ENCODE measurements at regions not wholly inside any gene's neighbourhood (a gene's known extent, or its start where the extent isn't known, plus 50 kb on each side); places are given as distances from the start of the nearest gene placed in this dataset.
A peak's percentile ranks its signal among the peaks of the same experiment; 100 is the strongest.

DNA sequence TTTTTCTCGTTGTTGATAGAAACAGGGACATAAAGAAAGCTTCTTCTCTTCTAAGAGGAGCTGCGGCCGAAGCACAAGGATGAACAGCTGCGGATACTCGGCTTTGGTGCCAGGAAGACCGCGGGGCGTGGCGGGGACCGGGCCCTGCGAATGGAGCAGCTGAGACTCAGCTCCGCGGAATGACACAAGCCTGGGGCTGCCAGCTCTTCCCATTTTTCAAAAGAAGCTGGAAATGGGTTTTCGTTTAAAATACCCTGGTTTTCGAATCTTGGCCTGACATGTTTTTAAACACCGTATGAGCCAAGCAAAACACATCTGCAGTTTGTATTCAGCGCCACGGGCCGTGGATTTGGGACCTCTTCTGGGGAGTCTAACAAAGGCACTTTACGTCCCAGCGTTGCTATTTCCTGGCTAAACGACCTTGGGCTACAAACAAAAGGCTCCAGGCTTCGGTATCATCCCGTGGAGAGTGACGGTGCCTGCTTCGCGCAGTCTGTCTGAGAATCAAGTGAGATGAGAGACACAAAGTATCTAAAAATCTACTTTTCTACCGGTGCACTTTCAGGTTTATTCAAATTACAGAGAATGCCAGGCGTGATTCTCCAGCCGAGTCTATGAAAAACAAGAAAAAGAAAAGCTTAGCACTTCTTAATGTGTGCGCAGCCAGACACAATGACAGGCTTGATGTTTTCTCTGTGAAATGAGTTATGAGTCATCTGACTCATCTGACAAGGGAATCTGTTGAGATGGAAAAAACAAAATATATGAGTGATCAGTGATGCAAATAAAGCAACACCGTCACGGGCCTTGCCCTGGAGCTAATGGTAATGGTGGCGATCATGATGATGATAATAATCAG lies 114.0 kb upstream of the TMEM132D start:
- no peak for DNase-seq (ENCODE audit: low read depth in 3 of 3)

DNA sequence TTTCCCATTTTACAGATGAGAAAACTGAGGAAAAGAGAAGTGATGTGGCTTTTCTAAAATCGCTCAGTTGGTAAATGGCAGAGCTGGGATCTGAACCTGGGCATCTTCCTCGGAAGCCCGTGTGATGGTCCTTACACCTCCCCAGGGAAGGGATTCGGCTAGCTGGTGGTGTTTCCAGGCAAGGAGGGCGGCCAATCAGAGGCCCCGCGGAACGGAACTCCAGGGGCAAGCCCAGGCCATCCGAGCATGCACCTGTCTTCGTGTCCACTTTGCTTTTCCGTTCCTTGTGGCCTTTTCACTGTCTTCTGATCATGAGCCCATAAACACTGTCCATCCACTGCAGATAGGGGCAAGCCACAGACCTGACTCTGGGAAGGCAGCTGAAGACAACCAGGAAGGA lies 114.8 kb upstream of the TMEM132D start:
- DNase-seq (ENCODE audit: low read depth in 3 of 3) = no peak

DNA sequence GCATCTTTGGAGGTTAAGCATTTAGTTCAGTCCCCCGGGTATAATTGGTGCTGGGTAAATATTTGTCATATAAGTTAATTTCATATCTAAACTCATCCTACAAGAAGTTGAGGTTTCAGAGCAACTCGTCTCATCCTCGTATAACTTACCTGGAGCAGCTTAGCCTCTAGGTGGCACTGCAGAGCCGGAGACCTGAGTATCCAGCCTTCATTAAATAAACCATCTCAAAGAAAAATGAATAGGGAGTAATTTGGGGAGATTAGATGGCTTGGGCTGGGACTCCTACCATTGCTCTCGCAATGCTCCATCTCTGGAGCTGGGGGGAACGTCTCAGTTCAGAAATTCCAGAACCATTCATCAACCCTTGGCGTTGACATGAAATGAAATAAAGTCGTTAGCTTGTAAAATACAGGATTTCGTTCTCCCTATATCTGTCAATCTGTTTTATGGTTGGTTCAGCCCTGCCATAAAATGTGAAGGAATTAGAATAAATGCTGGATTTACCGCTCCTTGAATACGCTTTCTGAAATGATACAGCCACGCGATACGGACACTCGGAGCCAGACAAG lies 122.9 kb upstream of the TMEM132D start:
- peak in 1 of 3 experiments; percentile 18 for DNase-seq (ENCODE audit: low read depth in 3 of 3)

DNA sequence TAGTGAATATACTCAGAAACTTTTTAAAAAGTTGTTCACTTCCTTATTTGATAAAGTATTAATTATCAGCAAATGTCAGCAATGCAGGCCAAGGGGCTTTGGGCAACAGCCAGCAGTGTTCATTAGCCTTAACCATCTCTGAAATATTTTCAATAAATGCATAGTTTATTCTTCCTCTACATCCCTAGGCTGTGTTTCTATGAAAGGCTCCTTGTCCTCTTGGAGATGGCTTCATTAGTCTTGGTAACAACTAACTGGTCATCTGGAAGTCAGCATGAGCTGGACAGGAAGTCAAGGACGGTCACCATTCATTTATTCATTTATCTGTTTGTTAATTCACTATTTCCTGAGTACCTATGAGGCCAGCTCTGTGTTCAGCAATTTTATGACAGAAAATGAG lies 124.0 kb upstream of the TMEM132D start:
- DNase-seq (ENCODE audit: low read depth in 3 of 3) = no peak

DNA sequence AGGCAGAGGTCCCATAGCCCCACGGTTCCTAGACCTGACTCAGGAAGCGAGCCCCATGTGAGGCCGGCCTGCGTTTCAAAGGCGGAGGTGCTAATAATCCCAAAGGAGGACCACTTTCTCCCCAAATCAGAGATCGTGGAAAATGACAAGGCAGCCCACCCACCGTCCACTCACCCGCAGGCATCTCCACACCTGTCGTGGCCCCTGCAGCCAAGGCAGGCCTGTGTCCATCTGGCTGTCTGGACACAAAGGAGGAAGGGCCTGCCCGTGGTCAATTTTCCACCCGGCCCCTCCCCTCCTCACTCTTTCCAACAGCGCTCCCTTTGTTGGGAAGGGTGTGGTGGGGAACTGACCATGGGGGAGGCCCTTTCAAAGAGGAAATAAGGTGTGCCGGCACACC lies 125.3 kb upstream of the TMEM132D start:
- no peak for DNase-seq (ENCODE audit: low read depth in 3 of 3)

DNA sequence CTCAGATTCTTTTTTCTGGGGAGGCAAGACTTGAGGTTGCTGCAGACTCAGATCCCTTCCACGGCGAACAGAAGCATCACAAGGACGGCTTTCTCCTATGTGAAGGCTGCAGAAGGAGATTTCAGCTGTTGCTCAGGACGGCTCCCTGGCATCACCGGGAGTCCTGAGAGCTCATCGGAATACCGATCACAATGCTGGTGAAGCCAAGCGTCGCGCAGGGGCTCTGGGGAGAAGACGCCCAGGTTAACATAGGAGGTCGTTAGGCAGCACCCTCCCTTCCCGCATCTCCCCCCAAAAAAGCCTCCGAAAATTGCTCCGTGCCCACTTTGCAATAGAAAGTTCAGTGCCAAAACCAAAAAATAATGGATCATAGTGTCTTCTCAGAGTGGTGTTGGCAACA lies 127.2 kb upstream of the TMEM132D start:
- no peak for DNase-seq (ENCODE audit: low read depth in 3 of 3)

DNA sequence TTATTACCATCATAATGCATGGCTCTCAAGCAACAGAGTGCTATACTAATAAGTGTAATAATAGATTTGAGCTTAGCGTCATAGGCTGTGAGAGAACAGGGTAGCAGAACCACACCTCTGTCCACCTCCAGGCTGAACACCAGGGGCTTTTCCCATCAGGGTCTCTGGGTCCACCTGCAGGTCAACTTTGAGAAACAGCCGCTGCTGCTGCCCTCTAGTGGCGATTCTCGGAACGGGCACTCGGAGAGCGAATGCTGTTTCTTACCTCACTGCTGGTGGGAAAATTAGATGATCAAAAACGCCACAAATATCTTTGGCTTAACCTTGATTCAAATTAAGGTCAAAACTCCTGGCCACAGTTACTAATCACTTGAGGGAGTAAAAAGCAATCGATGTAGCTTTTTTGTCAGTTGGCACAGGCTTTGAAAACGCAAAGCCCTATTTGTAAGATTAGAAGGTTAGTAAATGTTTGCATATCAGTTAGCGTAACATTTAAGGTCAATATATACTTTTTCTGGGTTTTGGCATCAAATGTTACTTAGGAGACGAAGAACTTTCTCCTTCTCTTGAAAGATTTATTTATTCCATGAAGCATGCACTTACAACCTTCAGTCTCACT lies 127.9 kb upstream of the TMEM132D start:
- DNase-seq (ENCODE audit: low read depth in 3 of 3) = peak; percentile 31 to 62 (median 31)

DNA sequence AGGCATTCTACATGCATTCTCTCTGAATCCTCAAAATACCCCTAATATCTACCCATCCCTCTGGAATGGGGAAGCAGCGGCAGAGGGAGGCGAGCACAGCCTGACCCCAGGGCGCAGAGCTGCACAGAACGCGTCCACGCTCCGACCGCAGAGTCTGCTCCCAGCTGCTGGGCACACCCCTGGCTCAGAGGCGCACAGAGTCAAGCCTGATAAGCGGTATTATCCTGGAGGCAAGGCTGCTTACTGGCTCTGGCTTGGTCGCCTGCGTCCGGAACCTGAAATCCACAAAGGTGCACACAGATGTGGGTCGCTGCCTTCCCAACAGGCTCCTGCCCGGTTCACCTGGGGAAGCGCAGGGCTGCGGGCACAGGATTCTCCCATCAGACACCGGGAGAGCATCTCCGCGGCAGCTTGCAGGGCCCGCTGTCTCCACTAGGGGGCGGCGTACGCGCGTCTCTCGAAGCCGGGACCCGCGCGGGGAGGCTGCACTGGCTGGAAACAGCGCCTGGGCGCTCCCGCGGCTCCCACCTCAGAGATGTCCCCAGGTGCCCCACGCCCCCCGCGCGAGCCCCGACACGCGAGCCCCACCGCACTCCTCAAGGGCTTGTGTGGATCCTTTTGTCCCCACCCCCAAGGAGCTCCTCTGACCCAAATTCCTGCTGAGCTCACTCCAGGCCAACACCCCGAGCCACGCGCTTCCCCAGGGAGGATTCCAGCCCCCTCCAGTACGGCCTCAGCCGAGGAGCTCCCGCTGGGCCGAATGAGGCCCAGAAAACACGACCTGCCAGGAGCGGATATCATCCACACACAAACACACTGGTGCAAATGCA lies 120.1 kb upstream of the FZD10 start:
- peak in 2 of 3 experiments; percentile 33 to 63 for DNase-seq (ENCODE audit: low read depth in 3 of 3)

DNA sequence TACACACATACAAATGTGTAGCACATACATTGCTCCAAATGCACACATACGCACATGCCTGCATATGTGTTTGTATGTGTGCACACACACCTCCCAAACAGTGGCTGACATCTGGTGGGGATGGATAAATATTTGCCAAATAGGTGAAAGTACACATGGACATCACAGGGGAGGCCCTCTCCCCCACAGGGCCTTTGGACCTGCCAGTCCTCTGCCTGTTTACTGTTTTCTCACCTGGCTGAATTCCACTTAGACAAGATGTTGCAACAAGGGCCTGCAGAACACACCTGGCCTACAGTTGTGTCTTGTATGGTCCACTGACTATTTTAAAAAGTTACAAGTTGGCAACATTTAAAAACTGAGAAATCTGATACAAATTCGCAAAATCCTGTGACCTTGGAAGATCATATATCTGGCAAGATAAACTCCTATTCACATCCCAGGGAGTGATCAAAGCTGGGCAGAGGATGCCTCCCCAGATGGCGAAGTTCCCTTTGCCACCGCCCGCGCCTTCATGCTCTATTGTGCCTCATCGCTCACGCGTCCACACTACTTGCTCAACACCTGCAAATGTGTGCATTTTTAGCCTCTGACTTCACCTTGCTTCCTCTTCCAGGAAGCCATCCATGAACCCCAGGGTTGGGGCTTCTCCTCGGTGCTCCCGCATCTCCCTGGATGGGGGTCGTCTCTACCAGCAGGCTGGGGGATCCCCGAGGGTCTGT lies 118.4 kb upstream of the FZD10 start:
- DNase-seq (ENCODE audit: low read depth in 3 of 3) = no peak

DNA sequence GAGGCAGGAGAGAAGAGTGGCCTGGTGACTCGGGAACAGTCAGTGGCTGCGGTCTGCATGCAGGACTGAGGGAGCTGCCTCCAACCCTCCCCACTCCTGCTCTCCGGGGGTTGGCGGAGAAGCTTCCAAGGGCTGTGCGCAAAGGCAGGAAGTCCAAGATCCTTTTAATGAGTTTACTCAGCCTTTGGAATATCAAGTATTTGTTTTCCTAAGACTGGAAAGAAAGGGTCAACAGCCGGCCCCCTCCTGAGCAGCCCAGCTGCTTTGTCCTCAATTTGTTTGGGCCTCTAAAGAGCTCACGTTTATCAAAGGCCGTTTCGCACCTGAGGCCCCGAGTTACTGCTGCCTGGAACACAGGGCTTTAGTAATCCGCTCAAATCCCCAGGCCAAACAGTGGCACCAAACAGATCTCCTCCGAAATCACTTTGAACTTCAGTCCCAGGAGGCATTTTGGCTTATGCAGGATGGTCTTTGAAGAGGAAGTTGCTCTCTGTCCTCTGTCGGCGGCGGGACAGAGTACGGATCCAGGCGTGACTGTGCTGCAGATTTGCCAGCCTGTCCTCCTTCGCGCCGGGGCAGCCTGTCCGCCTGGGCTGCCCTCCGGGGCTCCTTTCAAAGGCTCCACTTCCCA lies 117.2 kb upstream of the FZD10 start:
- no peak for DNase-seq (ENCODE audit: low read depth in 3 of 3)

DNA sequence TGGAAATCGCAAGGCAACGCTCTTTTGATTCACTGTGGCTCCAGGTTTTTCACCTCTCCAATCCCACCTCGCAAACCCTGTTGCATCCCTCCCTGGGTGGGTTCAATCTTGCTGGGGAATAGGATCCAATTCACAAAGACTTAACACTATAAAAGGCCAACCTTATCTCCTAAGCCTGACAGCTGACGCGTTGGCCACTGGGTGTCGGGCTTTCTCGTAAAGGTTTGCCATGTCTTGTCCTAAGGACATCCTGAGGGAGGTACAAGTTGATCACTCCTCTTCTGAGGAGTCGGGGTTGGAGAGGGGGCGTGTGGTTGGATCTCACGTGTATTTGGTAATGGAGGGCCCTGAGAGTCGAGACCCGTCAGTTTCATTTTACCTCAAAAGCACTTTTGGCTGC lies 112.6 kb upstream of the FZD10 start:
- no peak for DNase-seq (ENCODE audit: low read depth in 3 of 3)

DNA sequence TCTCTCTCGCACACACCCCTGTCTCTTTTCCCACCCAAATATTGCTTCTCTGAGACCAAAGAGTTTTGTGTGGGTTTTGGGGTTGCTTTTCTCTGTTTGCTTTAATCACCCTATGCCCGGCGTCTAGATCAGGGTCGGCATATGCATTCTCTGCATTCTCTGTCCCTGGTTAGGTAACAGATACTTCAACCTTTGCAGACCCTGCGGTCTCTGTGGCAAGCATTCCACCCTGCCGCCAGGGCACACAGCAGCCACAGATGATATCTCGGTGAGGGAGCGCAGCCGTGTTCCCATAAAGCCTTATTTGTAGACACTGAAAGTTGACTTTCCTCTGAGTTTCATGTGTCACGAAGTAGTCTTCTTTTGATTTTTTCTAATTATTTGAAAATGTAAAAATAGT lies 110.4 kb upstream of the FZD10 start:
- DNase-seq (ENCODE audit: low read depth in 3 of 3) = no peak

DNA sequence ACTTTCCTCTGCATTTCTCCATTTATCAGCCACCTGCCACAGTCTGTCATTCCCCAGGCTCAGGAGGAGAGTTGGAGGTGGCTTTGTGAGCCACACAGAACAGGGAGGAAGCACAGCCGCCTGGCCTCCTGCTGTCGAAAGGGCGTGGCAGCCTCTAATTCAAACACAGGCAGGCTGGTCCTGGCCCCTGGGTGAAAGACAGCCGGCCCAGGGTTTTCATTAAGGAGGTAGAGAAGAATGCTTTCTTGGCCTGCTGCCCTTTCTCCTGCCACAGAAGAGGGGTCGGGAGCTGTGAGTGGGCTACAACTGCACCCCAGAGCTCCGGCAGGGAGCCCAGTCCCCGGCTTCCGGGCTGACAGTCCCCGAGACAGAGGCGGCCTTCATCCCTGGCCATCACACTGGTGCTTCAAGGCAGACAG lies 108.6 kb upstream of the FZD10 start:
- DNase-seq (ENCODE audit: low read depth in 3 of 3) = no peak

DNA sequence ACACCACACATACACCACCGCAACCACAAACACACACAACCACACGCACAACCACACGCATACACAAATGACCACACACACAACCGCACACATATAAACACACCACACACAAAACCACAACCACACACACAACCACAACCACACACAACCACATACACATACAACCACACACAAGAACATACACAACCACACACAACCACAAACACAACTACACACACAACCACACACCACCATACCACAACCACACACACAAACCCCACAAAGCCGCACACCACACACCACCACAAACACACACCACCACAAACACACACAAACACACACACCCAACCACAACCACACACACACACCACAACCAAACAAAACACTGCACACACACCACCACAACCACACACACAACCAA lies 107.5 kb upstream of the FZD10 start:
- no peak for DNase-seq (ENCODE audit: low read depth in 3 of 3)

DNA sequence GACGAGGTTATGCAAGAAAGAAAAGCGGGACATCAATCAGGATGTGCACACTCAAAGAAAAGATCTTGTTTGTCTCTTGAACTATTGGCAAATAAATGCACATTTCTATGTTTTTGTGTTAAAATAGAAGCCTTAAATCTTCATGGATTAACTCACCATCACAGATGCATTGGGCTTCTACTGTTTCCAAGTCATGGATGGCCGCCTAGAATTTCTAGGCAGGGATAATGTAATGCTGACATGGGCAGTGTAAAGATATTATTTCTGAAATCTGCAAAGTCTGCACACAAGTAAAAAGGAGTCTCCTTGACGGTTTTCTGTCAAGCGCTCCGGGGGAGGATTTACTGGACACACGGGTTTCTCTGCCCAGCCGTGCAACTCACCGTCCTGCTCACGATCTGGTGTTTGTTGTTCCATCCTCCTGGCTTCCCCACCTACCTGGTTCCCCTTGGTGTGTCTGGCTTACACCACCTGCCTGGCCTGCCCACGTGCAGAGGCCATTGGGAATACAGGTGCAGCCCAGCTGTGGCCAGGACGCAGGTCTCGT lies 103.3 kb upstream of the FZD10 start:
- no peak for DNase-seq (ENCODE audit: low read depth in 3 of 3)

DNA sequence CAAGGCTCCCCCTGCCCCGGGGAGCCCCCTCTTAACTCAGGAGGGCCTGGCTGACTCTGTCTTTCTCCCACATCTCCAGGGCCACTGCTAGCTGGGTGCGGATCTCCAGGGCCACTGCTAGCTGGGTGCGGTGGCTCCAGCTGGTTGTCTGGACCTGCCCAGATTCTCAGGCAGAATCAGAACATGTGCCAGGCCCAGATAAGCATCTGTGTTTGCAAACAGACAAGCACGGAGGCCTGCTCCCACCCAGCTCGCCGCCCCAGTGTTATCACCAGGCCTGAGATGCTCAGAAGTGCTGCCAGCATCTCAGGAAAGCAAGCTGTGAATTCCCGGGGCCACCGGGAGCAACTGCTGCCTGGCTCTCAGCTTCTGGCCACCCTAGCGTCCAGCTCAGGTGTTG lies 98.4 kb upstream of the FZD10 start:
- DNase-seq (ENCODE audit: low read depth in 3 of 3) = no peak

DNA sequence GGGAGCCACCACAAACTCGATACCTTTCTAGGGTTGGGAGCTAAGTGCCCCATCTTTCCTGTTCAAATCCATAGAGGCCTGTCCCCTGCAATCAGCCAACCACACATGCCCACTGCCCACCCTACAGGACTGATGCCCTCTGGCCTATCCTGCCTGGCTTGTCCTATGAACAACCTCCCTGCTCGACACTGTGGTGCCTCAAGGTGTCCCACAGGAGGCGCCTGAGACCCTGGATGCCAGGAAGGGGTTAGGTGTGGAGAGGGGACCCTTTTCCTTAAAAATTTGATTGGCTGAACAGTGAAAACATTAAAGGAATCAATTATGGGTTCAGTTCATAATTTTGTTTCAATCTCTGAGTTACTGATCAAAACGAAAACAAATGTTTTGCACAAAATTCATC lies 97.3 kb upstream of the FZD10 start:
- DNase-seq (ENCODE audit: low read depth in 3 of 3) = no peak

DNA sequence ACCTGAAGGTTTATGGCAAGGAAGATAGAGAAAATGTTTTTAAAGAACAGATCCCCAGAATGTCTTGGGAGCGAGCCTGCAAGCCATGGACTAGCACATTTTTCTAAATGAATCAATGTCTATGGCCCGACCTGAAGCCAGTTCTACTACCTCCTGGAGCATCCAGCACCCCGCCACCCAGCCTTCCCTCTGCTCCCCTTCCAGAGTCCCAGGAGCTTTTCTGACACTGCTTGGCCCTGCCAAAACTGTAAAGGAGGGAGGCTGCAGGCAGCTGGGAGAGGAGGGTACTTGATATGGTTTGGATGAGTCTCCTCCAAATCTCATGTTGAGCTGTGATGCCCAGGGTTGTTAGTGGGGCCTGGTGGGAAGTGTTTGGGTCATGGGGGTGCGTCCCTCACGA lies 95.5 kb upstream of the FZD10 start:
- no peak for DNase-seq (ENCODE audit: low read depth in 3 of 3)

DNA sequence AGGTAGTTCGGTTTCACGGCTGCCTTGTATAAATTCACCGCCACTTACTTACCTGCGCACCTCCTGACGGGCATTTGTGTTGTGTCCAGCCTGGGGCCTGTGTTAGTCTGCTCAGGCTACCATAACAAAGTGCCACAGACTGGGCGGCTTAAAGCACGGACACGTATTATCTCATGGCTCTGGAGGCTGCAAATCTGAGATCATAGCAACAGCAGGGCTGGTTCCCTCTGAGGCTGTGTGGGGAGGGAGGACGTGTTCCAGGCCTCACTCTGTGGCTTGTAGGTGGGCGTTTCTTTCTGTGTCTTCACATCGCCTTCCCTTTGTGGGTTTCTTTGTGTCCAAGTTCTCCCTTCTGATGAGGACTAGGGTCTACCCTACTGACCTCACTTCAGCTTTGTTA lies 93.5 kb upstream of the FZD10 start:
- no peak for DNase-seq (ENCODE audit: low read depth in 3 of 3)

DNA sequence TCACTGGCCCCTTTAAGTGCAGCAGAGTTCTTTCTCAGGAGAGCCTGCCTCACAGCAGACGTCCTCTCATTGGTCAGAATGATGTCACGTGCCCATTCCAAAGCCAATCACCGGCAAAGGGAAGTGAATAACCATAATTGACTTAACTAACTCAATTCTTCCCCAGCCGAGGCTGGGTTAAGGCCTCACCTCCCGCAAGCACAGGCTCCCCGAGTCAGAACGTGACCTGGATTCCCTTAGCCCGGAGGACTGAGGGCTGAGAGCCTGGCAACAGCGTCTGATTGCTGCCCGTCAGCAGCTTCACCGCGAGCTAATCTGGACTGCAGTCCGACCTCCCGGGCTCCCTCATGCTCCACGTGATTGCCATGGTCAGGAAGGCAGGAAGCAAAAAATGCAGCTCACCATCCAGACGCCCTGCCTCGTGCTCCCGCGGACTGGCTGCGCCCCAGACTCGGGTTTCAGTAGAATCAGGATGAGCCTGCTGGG lies 92.1 kb upstream of the FZD10 start:
- DNase-seq (ENCODE audit: low read depth in 3 of 3) = no peak

DNA sequence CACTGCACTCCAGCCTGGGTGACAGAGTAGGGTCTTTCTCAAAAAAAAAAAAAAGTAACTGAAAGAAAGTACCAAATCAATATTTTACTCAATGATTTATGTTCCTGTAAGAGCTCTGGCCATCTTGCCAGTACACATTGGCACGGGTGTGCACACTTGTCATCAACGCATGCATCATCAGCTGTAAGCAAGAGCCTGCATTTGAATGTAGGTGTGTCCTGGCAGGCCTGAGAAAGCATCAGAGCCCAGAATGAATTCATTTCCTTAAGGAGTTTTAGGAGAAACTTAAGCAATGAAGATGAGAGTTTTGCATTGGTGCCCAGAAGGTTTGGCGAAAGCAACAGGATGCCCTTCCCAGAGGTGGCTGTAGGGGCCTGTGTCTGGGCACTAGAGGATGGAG lies 88.5 kb upstream of the FZD10 start:
- no peak for DNase-seq (ENCODE audit: low read depth in 3 of 3)

Measured in stimulated activated CD4-positive, alpha-beta T cell treated with anti-CD3 and anti-CD28 coated beads, TNF-alpha, amount 100 ng/mL, for 24 hours (primary cell).